GM19023 (cell line): ENCODE measurements at regions not wholly inside any gene's neighbourhood (a gene's known extent, or its start where the extent isn't known, plus 50 kb on each side); places are given as distances from the start of the nearest gene placed in this dataset.

Experiments used
- ATAC-seq: cut with Tn5 transposase; IDR thresholded peaks from one replicate; pipeline ENCODE4 v1.9.1; 2021; ENCODE audit warnings: mild to moderate bottlenecking, moderate library complexity; ENCODE audit not compliant: unreplicated experiment

DNA sequence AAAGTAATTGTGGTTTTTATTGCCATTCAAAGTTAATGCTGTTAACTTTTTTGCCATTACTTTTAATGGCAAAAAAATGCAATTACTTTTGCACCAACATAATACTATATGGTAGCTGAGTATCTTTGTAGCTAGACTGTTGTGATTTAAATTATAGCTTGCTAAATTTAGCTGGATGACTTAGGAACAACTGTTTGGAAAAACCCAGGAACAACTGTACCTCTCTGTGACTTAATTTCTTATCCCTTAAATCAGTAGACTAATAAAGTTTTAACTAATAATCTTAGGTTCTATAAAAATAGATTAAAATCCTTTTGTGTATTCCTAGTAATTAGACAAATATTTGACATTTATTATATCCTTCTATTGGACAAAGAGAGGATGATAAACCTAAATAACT is 268.2 kb downstream of the TENT5A start:
- ATAC-seq = no peak

DNA sequence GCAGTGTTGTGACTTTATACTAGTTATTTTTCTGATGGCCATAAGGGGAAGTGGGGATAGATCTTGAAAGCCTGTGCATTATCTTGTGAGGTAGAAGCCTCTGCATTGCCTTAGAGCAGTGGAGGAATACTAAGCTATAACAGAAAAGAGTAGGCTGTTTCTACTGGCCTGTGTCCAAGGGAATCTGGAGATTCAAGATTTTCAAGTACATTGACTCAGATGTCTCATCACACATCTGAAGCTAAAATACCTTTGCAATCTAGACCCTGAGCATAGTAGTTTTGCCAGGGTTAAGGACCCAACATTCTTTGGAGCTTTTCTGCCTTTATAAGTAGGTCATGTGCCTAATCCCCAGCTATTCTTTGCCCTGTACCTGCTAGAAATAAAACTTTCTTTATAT is 272.3 kb downstream of the TENT5A start:
- ATAC-seq = no peak

DNA sequence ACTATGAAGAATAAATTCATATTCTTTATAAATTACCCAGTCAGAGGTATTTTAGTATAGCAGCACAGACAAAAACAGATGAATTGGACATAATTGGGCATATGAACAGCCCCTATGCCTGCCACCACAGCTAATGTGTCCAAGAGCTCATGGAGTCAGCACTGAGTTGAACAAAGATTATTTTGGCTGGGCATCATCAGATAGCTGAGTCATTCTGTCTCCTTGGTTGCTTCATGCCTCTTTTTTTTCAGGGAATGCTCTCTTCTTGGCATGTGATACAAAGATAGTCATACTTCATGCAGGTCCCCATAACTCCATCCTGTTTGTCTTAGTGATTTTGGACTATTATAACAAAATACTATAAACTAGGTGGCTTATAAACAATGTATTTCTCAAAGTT is 275.6 kb downstream of the TENT5A start:
- no peak for ATAC-seq

DNA sequence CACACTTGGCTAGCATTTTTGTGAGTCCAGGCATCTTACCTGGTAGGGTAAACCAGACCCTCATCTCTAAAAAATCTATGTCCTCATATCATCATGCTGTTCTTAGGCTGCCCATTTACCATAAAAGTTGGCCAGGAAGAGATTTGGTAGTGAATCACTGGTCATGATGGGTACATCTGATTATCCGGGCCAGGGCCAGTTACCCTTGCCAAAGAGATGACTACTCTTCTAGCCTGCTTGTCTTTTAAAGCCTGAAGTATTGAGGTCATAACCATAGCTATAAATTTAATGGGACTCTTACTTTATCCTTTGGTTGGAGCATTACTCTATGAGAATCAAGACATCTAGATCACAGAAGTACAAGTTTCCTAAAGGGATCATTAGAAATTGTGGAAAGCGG is 276.8 kb downstream of the TENT5A start:
- ATAC-seq = no peak

DNA sequence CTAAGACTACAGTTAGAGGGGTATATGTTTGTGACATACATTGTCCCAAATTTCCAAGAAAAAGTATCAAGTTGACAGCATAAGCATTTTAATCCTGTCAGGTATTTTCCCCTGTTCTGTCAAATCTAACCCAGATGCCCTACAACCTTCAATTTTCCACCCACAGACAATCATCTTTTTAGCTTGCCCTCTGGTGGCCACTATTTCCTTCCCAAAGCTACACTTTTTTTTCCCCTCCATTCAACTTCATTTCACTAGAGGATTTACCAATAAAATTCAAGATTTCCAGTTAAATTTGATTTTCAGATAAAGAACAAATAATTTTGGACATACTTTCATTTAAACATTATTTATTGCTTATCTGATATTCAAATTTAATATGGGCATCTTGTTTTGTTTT is 286.6 kb downstream of the TENT5A start:
- no peak for ATAC-seq

DNA sequence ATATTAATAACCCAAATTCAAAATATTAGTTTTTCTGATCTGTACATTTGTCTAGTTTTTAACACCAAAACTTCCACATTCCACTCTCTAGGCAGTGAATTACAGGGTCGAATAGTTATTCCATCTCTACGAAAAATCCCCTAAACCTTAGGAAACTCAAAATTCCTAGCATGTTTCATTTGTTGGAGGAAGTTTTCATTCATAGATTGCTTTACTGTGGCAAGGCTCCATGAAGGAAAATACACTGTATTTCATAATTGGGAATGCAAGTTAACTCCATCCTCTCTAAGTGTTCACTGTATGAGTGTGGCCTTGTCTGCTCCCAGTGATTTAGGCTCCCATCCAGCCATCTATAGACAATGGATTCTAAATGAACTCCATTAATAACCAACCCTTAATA is 296.1 kb downstream of the TENT5A start:
- ATAC-seq = no peak

DNA sequence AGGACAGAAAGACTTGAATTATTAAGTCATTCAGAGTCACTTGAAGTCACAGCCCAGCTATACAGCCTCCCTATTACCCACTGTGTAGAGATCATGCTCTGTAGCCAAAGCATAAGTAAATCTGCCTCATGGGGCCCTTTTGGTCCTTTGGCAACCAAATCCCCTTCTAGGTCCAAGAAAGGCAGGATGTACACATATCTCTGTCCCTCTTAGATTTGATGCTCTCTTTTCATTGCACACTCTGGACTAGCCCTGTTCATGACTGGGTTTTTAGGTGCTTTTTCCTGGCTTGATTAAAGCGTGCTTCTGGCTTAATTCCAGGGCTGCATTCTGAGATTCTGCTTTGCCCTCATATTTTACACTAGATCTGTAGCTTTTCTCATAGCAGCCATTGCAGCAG is 296.8 kb downstream of the TENT5A start:
- ATAC-seq = no peak

DNA sequence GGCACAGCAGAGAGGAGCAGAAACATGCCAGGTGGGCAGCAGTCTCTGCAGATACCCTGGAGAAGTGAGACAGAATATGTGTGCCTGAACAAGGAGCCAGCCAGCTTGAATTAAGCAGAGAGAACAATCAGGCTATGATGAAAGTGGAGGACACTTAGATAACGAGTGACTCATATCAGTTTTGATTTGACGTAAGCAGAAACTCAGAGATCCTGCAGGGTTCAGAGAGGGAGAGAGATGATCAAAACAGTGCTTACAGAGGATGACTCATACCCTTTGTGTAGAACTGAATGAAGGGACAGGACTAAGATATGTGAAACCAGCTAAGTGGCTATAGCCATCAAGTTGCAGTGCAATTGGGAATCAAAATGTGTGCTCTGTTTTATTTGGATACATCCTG is 300.7 kb downstream of the TENT5A start:
- peak; percentile 85 for ATAC-seq

DNA sequence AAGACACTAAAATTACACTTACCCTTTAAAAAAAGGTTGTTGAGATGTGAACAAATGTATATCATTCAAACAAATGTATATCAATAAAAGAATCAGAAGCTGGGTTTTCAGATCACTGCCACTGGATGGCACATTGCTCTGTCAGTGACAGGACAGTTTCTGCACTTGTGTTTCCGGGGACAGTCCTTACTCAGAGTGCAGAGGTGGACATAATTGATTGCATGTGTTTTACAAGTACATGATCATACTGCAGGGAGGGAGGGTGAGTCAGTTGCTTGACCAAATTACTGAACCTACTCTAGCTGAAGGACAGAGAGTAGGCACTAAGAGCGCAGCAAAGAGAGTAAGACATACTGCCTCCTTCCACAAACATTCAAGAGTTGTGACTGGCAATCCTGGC is 302.3 kb downstream of the TENT5A start:
- no peak for ATAC-seq

DNA sequence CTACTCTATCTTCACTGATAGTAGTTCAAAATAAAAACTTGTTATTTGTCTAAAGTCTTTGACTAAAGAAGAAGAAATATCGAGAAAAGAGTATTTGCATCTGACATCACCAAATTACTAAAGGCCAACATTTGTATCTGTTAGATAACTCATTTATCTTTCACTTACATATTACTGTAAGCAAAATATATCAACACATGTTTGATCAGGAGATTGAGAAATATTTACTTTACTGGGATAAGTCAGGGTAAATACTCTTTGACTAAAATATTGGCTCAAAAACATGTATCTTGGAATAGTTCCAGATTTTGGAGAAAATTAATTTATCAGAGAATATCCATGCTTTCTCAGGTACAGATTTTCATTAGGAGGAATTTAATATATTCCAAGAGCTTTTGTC is 306.0 kb downstream of the TENT5A start:
- no peak for ATAC-seq

DNA sequence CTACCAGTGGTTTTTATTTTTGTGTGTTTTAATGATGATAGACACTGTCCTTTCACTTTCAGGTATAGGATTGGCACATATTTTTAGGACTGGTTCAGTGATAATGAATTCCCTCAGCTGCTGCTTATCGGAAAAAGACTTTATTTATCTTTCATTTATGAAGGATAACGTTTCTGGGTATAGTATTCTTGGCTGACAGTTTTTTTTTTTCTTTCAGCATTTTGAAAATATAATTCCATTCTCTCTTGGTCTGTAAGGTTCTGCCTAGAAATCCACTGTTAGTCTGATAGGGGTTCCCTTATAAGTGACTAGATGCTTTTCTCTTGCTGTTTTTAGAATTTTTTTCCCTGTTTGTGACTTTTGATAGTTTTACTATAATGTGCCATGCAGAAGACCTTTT is 313.1 kb downstream of the TENT5A start:
- ATAC-seq = no peak

DNA sequence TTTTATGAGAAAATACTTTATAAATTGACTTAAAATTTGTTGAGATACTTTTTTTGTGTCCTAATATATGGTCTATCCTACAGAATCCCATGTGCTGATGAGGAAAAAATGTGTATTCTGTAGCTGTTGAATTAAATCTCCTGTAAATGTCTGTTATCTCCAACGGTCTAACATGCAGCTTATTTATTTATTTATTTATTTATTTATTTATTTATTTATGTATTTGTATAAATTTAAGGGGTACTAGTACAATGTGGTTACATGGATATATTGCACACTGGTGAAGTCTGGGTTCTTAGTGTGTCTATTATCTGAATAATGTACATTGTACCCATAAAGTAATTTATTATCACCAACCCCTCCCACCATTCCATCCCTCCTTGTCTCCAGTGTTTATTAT is 315.5 kb downstream of the TENT5A start:
- no peak for ATAC-seq

DNA sequence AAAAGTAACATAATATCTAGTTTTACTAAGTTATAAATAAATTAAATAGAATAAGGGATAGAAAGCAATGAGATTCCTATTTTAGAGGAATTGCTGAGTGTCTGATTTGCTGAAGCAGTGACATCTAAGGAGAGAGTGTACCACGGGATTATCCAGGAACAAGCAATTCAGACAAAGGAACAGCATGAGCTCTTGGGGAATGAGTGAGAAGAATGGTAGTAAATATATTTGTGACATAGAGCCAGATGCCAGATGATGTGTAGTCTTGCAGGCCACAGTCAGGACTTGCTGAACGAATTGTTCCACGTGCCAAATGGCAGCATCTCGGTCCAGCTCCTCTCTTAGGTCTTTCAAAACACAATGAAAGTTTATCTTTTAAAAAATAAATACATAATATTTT is 339.2 kb downstream of the TENT5A start:
- ATAC-seq = no peak

DNA sequence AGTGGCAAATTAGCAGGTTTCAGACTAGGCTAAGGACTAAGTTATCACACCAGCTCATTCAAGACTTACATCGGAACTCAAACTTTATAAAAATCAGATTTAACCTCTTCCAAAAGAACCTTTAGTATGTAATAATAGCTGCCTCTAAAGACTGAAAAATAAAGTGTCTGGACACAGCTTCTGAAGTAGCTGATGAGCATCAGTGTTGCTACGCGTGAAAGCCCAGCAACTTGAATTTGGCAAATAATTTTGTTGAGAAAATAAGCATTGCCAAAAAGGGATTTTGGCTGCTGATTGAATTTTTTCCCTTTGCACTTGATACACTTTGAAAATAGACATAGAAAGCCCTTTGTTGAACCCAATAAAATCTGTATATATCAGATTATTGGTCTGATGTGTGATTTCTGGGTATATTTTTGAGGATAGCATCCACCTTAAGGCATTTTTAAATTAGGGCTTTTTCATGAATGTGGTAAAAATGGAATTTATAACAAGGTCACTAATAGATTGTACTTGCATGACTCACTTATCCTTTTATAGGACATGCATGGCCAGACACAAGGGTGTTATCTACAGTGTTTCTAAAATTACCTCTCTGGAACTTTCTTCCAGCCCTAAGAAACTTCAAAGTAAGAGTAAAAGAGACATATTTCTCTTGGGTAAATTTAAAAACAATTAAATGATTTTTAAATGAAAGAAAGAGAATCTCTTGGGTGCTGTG is 350.4 kb downstream of the TENT5A start:
- no peak for ATAC-seq

DNA sequence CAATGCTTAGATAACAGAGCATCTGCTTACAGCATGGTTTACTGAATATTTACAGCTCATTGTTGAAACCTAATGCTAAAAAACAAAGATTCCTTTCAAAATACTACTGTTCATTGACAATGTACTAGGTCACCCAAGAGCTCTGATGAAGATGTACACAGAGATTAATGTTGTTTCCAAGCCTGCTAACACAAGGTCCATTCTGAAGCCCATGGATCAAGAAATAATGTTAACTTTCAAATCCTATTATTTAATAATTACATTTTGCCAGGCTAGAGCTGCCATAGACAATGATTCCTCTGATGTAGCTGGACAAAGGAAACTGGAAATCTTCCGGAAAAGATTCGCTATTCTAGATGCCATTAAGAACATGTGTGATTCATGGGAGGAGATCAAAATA is 355.6 kb downstream of the TENT5A start:
- no peak for ATAC-seq

DNA sequence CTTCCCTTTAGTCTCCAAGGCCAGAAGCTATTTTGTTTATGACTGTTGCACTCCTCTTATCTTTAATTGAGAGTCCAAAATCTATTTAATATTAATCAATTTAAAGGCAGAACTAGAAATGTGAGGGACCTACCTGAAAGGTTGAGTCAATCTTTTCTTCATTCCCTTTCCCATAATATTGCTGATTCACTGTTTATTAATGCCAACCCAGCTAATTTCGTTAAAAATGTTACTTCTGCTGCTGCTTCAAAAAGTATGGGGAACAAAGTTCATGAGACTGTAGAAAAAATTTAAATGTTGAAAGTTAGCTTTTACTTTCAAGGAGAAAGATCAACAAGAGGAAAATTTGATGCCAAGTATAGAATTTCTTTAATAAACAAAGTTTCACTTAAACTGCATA is 365.3 kb downstream of the TENT5A start:
- ATAC-seq = no peak

DNA sequence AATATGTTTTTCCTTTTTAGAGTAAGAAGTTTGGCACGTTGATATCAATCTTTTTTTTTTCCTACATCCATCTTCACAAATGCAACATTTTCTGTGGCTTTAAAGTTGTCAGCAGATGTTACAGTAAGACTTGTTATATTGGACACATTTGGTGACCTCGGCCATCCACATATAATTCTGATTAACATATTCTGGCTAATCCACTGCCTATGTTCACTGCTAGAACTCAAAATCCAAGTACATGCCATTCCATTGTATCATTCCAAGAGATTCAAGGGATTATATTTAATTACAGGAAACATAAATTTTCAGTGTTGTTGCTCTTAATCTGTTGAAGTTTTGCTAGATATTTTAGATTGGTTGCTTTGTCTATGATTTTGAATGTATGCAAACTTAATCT is 367.6 kb downstream of the TENT5A start:
- ATAC-seq = no peak

DNA sequence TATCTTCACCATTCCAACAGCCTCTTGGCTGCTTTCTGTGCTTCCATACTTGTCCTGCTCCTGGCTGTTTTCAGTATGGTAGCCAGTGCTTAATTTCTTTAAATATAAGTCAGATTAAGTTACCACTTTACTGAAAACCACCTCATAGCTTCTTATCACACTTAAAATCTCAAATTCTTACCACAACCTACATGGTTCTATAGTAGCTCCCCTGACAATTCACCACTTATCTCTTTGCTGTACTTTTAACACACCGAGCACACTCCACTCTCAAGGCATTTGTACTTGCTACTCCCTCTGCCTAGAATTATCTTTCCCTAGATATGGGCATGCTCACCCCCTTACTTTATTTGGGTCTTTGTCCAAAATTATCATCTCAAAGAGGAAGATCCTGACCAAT is 369.0 kb downstream of the TENT5A start:
- ATAC-seq = no peak

DNA sequence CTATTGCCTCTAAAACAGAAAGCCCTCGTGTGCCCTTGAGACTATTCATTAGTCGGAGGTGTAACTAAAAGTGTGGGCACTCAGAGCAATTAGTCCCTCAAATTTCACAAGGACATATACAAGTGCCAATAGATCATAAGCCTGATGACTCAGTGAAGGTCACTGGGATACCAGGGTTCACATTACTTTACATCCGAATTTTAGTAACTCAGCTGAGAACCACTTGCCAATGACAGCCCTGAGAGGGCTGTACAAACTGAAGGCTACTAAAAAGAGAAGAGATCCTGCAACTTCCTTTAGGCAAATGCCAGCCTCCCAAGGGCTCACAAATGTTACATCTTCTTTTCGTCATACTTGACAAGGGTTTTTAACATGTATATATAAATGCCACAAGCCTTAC is 369.6 kb downstream of the TENT5A start:
- no peak for ATAC-seq

DNA sequence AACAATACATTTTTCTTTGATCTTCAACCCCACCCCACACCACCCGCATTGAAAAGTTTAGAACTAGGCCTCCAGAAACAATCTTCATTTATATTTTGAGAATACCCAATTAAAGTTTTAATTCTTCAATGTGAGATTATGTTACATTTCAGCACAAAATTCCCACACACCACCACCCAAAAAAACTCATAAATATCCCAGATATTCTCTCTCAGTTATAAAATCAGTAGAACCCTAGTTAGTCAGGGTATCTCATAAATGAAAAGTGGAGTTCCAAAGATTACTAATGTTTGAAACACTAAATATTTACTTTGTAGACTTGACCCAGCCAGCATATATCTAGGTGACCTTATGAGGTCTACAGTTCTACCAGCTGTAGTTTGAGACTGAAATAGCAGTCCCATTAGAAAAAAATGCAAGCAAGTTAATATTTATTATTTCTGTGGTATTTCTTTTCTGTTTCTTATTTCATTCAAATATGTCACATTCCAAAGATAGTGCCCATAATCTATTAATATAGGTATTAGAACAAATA is 371.0 kb downstream of the TENT5A start:
- ATAC-seq = no peak

DNA sequence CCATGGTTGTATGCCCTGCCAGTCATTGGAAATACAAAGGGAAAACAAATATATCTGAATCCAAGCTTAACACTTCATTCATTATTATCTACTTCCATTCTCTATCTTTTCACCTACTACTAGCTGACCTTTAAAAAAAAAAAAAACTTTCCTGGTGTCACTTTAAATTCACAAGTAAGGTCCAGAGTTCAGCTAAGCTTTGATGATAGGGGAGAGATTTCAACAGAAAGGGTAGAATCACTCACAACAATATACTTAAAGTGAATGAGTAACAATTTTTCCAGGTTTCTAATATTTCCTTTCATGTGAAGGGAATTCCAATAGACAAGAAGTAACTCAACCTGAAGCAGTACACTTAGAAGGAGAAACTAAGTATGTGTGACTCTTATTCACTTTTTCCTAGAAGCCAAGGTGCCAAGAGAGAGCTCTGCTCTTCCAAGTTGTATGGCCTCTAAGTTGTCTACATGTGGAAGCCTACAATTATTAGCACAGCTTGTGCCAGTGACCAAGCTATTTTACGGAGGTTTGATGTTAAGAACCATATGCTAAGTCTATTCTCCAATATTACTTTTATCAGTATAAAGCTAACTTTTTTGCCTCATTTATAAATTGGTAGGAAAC is 371.7 kb downstream of the TENT5A start:
- ATAC-seq = no peak

DNA sequence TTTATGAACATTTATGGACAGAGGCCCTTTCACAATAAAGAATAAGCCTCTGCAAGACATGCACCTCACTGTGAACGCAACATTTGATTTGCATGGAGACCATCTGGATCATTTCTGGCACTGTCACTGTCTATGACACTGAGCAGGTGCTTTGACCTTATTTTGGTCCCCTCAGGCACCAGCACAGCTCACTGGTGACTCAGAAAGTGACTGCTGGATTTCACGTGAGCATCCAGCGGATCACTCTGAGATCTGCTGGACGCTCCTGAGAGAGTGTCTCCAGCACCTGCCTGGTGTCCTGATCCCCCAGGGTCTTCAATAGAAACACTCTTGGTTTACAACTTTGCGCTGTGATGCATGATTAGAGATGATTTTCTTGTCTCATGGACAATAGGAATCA is 375.7 kb downstream of the TENT5A start:
- no peak for ATAC-seq

DNA sequence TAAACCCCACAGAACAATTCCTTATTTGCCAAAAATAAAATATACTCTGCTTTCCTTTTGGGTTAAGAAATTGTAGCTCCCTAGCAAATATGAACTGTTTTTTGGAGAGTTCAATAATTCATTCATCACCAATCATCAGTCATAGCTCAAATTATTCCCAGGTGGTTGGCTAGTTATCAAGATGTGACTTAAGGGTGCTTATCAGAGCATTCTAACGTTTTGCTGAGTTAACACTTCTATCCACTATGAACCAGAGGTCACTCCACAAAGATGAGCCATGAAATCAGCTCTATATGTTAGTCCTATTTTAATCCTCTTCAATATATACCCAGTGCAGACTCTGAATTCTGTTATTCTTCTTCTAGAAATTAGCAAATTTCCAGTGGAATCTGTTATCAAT is 379.1 kb downstream of the TENT5A start:
- no peak for ATAC-seq
